ENCODE measurements at regions not wholly inside any gene's neighbourhood (a gene's known extent, or its start where the extent isn't known, plus 50 kb on each side); places are given as distances from the start of the nearest gene placed in this dataset.

DNA sequence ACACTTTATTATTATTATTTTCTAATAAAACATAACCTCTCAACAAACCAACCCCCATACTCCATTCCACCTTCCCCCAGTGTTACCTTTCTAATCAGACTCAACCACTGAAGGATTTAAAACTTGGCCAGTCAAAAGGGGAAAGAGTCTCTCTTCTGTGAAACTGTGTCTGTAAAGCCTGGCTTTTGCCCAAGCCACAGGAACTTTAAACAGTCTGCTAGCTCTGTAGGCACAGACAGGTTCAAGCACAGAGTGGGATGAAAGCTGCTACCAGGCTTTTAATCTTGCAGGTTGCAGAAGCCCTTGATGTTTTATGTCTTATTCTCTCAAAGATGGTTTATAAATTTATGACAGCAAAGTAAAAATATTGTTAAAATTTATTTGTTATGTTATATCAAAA is 585.7 kb downstream of the TENT5A start:
- H3K79me2 ChIP-seq (ENCODE audit: insufficient read depth, low read length), result no peaks in the 10 kb centered on the region
- H3K4me2 ChIP-seq (replicated peaks; ENCODE audit: extremely low read depth, low read length, poor library complexity, severe bottlenecking), result no peak overlapping the region
- Mint-ChIP-seq H3K27ac (no peak overlapping the region), H3K9me3 (no peaks in the 10 kb centered on the region), H3K4me3 (no peak overlapping the region), H3K4me1 (no peaks in the 10 kb centered on the region), H3K36me3 (no peaks in the 10 kb centered on the region), H3K27me3 (ENCODE audit: low read depth in 3 of 3) (peaks cover 0 to 1% (median 0%) of the 10 kb centered on the region in 3 donors)
- no peak overlapping the region for H2AFZ ChIP-seq (ENCODE audit: insufficient read depth, low read depth, low read length, poor library complexity, severe bottlenecking)
- no peaks in the 10 kb centered on the region for H3K27me3 ChIP-seq (ENCODE audit: control insufficient read depth in 2 of 2, insufficient read depth in 2 of 2, low read length in 2 of 2)
- TF ChIP-seq, protein P1, sequence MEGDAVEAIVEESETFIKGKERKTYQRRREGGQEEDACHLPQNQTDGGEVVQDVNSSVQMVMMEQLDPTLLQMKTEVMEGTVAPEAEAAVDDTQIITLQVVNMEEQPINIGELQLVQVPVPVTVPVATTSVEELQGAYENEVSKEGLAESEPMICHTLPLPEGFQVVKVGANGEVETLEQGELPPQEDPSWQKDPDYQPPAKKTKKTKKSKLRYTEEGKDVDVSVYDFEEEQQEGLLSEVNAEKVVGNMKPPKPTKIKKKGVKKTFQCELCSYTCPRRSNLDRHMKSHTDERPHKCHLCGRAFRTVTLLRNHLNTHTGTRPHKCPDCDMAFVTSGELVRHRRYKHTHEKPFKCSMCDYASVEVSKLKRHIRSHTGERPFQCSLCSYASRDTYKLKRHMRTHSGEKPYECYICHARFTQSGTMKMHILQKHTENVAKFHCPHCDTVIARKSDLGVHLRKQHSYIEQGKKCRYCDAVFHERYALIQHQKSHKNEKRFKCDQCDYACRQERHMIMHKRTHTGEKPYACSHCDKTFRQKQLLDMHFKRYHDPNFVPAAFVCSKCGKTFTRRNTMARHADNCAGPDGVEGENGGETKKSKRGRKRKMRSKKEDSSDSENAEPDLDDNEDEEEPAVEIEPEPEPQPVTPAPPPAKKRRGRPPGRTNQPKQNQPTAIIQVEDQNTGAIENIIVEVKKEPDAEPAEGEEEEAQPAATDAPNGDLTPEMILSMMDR (IDR thresholded peaks at IDR 0.05), result no peak
- no peak overlapping the region for H3K9ac ChIP-seq (ENCODE audit: insufficient read depth, low read length, poor library complexity, severe bottlenecking)
- no peak overlapping the region for H3K4me3 ChIP-seq (replicated peaks in 1 of 3; ENCODE audit: low read depth in 2 of 3, low read length in 3 of 3)
- no peaks in the 10 kb centered on the region for H3K9me3 ChIP-seq (replicated peaks in 1 of 2; ENCODE audit: control insufficient read depth in 1 of 2, insufficient read depth in 1 of 2, low read length in 2 of 2)
- H3K36me3 ChIP-seq (replicated peaks in 1 of 2; ENCODE audit: control insufficient read depth in 1 of 2, insufficient read depth in 2 of 2, low read length in 2 of 2), result no peaks in the 10 kb centered on the region
- no peak overlapping the region for H3K27ac ChIP-seq (ENCODE audit: low read depth in 1 of 2, low read length in 2 of 2)
- no peaks in the 10 kb centered on the region for H3K4me1 ChIP-seq (ENCODE audit: control insufficient read depth in 1 of 2, insufficient read depth in 2 of 2, low read length in 2 of 2)
- no peaks in the 10 kb centered on the region for H4K20me1 ChIP-seq (ENCODE audit: insufficient read depth, low read length)
- DNase-seq, result no peak
- intact Hi-C loops (cut with micrococcal nuclease), result no loop called here

DNA sequence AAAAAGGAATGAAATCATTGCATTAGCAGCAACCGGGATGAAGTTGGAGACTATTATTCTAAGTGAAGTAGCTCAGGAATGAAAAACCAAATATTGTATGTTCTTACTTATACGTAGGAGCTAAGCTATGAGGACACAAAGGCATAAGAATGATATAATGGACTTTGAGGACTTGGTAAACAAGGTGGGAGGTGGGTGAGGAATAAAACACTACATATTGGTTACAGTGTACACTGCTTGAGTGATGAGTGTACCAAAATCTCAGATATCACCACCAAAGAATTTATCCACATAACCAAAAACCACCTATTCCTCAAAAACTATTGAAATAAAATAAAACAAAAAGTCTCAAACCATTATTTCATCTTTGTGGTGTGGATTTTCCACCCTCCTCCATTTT is 593.5 kb downstream of the TENT5A start:
- H3K79me2 ChIP-seq (ENCODE audit: insufficient read depth, low read length), result no peaks in the 10 kb centered on the region
- H3K4me3 ChIP-seq (replicated peaks in 1 of 3; ENCODE audit: low read depth in 2 of 3, low read length in 3 of 3), result no peak overlapping the region
- Mint-ChIP-seq H3K27me3 (ENCODE audit: low read depth in 3 of 3) (peaks cover 0 to 1% (median 0%) of the 10 kb centered on the region in 3 donors), H3K4me3 (no peak overlapping the region), H3K27ac (no peak overlapping the region), H3K4me1 (no peaks in the 10 kb centered on the region), H3K9me3 (peaks cover 0 to 3% (median 2%) of the 10 kb centered on the region in 7 donors), H3K36me3 (no peaks in the 10 kb centered on the region)
- no peaks in the 10 kb centered on the region for H3K36me3 ChIP-seq (replicated peaks in 1 of 2; ENCODE audit: control insufficient read depth in 1 of 2, insufficient read depth in 2 of 2, low read length in 2 of 2)
- H3K4me1 ChIP-seq (ENCODE audit: control insufficient read depth in 1 of 2, insufficient read depth in 2 of 2, low read length in 2 of 2), result no peaks in the 10 kb centered on the region
- H3K27me3 ChIP-seq (ENCODE audit: control insufficient read depth in 2 of 2, insufficient read depth in 2 of 2, low read length in 2 of 2), result no peaks in the 10 kb centered on the region
- H3K27ac ChIP-seq (ENCODE audit: low read depth in 1 of 2, low read length in 2 of 2), result no peak overlapping the region
- DNase-seq, result no peak
- H3K4me2 ChIP-seq (replicated peaks; ENCODE audit: extremely low read depth, low read length, poor library complexity, severe bottlenecking), result no peak overlapping the region
- no peak overlapping the region for H3K9ac ChIP-seq (ENCODE audit: insufficient read depth, low read length, poor library complexity, severe bottlenecking)
- WGBS (ENCODE audit: insufficient coverage), result no CpG with 5 or more reads among the region's 2 CpGs
- TF ChIP-seq, protein P1 (IDR thresholded peaks at IDR 0.05), result no peak
- peaks cover under 1 to 12% of the 10 kb centered on the region in 2 donors for H3K9me3 ChIP-seq (replicated peaks in 1 of 2; ENCODE audit: control insufficient read depth in 1 of 2, insufficient read depth in 1 of 2, low read length in 2 of 2)
- H4K20me1 ChIP-seq (ENCODE audit: insufficient read depth, low read length), result no peaks in the 10 kb centered on the region
- intact Hi-C loops (cut with micrococcal nuclease), result no loop called here
- no peak overlapping the region for H2AFZ ChIP-seq (ENCODE audit: insufficient read depth, low read depth, low read length, poor library complexity, severe bottlenecking)

Data from CD14-positive monocyte (primary cell).